ENCODE measurements at regions not wholly inside any gene's neighbourhood (a gene's known extent, or its start where the extent isn't known, plus 50 kb on each side); places are given as distances from the start of the nearest gene placed in this dataset.

GRCh38 chr11:81707881-81708280, 1025.8 kb downstream of the FAM181B start:
- no peak overlapping the region for H3K4me3 Mint-ChIP-seq
- peaks cover 2% of the 10 kb centered on the region for H3K27me3 Mint-ChIP-seq (ENCODE audit: insufficient read depth, low read depth)
- no peak overlapping the region for H3K27ac Mint-ChIP-seq

GRCh38 chr11:81705283-81705682, 1028.4 kb downstream of the FAM181B start:
- no peak overlapping the region for H3K27ac ChIP-seq
- H3K9me3 ChIP-seq (ENCODE audit: low read depth), result no peaks in the 10 kb centered on the region
- no peak for DNase-seq (ENCODE audit: low spot score)
- H3K4me3 Mint-ChIP-seq, result no peak overlapping the region
- no peaks in the 10 kb centered on the region for H3K27me3 ChIP-seq
- no peak overlapping the region for H3K4me2 ChIP-seq
- no peaks in the 10 kb centered on the region for H4K20me1 ChIP-seq (ENCODE audit: low read depth)
- H3K79me2 ChIP-seq (ENCODE audit: low read depth), result no peaks in the 10 kb centered on the region
- peaks cover 5% of the 10 kb centered on the region for H3K9me3 Mint-ChIP-seq
- no peaks in the 10 kb centered on the region for H3K27me3 Mint-ChIP-seq (ENCODE audit: insufficient read depth, low read depth)
- H3K4me3 ChIP-seq, result no peak overlapping the region
- H3K36me3 ChIP-seq, result no peaks in the 10 kb centered on the region
- H3K4me1 Mint-ChIP-seq, result no peaks in the 10 kb centered on the region
- no peaks in the 10 kb centered on the region for H3K36me3 Mint-ChIP-seq
- H2AFZ ChIP-seq (replicated peaks), result no peak overlapping the region
- no peaks in the 10 kb centered on the region for H3K4me1 ChIP-seq
- no peak overlapping the region for H3K9ac ChIP-seq
- TF ChIP-seq EZH2 (IDR thresholded peaks at IDR 0.05) (no peak), EZH2phosphoT487 (IDR thresholded peaks at IDR 0.05) (no peak), CTCF (IDR thresholded peaks at IDR 0.05) (no peak)
- H3K27ac Mint-ChIP-seq, result no peak overlapping the region
- no peaks in the 10 kb centered on the region for H3F3A ChIP-seq (ENCODE audit: low read depth)

More at GRCh38 chr11:81707881-81708280, 1025.8 kb downstream of the FAM181B start:
- Histone ChIP-seq H3K27ac (no peak overlapping the region), H3K4me3 (no peak overlapping the region), H3K4me2 (no peak overlapping the region), H3K79me2 (ENCODE audit: low read depth) (no peaks in the 10 kb centered on the region), H3K36me3 (no peaks in the 10 kb centered on the region), H4K20me1 (ENCODE audit: low read depth) (no peaks in the 10 kb centered on the region), H3K9me3 (ENCODE audit: low read depth) (no peaks in the 10 kb centered on the region), H2AFZ (replicated peaks) (no peak overlapping the region), H3K27me3 (no peaks in the 10 kb centered on the region), H3F3A (ENCODE audit: low read depth) (no peaks in the 10 kb centered on the region), H3K4me1 (no peaks in the 10 kb centered on the region), H3K9ac (no peak overlapping the region)
- no peaks in the 10 kb centered on the region for H3K36me3 Mint-ChIP-seq
- TF ChIP-seq EZH2phosphoT487 (IDR thresholded peaks at IDR 0.05), result no peak
- peak; percentile 66 for TF ChIP-seq CTCF (IDR thresholded peaks at IDR 0.05)
- H3K9me3 Mint-ChIP-seq, result no peaks in the 10 kb centered on the region
- DNase-seq (ENCODE audit: low spot score), result peak; percentile 13
- H3K4me1 Mint-ChIP-seq, result no peaks in the 10 kb centered on the region

GRCh38 chr11:81700076-81700475, 1033.6 kb downstream of the FAM181B start:
- Histone ChIP-seq H3K4me3 (no peak overlapping the region), H3F3A (ENCODE audit: low read depth) (no peaks in the 10 kb centered on the region), H3K4me2 (no peak overlapping the region), H2AFZ (replicated peaks) (no peak overlapping the region), H3K79me2 (ENCODE audit: low read depth) (no peaks in the 10 kb centered on the region), H3K27me3 (no peaks in the 10 kb centered on the region), H4K20me1 (ENCODE audit: low read depth) (no peaks in the 10 kb centered on the region), H3K4me1 (no peaks in the 10 kb centered on the region), H3K9ac (no peak overlapping the region), H3K27ac (no peak overlapping the region), H3K9me3 (ENCODE audit: low read depth) (no peaks in the 10 kb centered on the region), H3K36me3 (no peaks in the 10 kb centered on the region)
- no peaks in the 10 kb centered on the region for H3K4me1 Mint-ChIP-seq
- TF ChIP-seq EZH2phosphoT487 (IDR thresholded peaks at IDR 0.05), result no peak
- no peak for TF ChIP-seq EZH2 (IDR thresholded peaks at IDR 0.05)
- no peak for TF ChIP-seq CTCF (IDR thresholded peaks at IDR 0.05)
- DNase-seq (ENCODE audit: low spot score), result no peak
- no peak overlapping the region for H3K4me3 Mint-ChIP-seq
- no peak overlapping the region for H3K27ac Mint-ChIP-seq
- no peaks in the 10 kb centered on the region for H3K27me3 Mint-ChIP-seq (ENCODE audit: insufficient read depth, low read depth)
- peaks cover 5% of the 10 kb centered on the region for H3K9me3 Mint-ChIP-seq
- H3K36me3 Mint-ChIP-seq, result no peaks in the 10 kb centered on the region

Data from neural progenitor cell (in vitro differentiated cells).